HG03432 (cell line): ENCODE measurements at regions not wholly inside any gene's neighbourhood (a gene's known extent, or its start where the extent isn't known, plus 50 kb on each side); places are given as distances from the start of the nearest gene placed in this dataset.
"Not testable (repeated sequence)": the region's sequence is repeated elsewhere in the genome, so short reads cannot be mapped to it uniquely, and the experiment has no call there.

Experiments used
- ATAC-seq: cut with Tn5 transposase; IDR thresholded peaks from one replicate; pipeline ENCODE4 v1.9.1; 2021; ENCODE audit warnings: mild to moderate bottlenecking, moderate library complexity; ENCODE audit not compliant: unreplicated experiment

GRCh38 chr1:149157409-149157808 lies 54.1 kb upstream of the NBPF9 start:
- not testable (repeated sequence) for ATAC-seq

GRCh38 chr1:149158308-149158707 lies 55.0 kb upstream of the NBPF9 start:
- ATAC-seq: not testable (repeated sequence)

DNA sequence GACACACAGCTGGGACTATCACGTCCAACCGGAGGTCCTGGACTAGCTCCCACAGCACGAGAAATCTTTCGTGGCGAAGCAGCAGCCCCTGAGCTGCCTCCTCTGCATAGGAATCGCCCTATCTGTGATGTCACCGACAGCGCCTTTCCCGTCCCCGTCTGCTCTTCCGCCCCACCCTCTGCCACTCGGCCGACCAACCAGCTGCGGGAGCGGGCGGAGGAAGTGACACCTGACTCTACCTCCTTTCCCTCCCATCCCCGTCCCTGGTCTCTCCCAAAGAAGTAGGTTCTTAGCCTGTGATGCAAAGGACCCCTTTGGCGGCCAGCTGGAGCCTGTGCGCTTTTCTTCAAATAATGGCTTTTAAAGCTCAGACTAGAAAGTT lies 59.7 kb upstream of the NBPF9 start:
- ATAC-seq: peak; percentile 96

GRCh38 chr1:149174765-149175164 lies 71.4 kb upstream of the NBPF9 start:
- ATAC-seq: not testable (repeated sequence)

DNA sequence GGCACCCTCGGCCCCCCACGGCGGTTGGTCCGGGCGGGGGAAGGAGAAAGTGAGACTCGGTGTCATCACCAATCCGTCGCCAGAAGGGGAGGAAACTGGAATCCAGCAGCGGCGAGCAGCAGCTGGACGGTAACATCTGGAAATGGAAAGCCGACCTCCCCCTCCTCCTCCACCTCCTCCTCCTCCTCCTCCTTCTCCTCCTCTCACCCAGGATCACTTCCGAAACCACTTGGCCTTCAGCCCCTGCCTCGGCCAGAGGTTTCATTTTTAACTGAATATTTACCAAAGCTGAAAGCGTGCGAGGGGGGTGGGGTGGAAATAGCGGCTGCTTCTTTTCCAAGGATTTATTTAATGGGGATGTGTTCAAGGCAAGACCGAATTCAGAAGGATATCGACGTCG lies 72.5 kb upstream of the NBPF9 start:
- ATAC-seq: not testable (repeated sequence)

DNA sequence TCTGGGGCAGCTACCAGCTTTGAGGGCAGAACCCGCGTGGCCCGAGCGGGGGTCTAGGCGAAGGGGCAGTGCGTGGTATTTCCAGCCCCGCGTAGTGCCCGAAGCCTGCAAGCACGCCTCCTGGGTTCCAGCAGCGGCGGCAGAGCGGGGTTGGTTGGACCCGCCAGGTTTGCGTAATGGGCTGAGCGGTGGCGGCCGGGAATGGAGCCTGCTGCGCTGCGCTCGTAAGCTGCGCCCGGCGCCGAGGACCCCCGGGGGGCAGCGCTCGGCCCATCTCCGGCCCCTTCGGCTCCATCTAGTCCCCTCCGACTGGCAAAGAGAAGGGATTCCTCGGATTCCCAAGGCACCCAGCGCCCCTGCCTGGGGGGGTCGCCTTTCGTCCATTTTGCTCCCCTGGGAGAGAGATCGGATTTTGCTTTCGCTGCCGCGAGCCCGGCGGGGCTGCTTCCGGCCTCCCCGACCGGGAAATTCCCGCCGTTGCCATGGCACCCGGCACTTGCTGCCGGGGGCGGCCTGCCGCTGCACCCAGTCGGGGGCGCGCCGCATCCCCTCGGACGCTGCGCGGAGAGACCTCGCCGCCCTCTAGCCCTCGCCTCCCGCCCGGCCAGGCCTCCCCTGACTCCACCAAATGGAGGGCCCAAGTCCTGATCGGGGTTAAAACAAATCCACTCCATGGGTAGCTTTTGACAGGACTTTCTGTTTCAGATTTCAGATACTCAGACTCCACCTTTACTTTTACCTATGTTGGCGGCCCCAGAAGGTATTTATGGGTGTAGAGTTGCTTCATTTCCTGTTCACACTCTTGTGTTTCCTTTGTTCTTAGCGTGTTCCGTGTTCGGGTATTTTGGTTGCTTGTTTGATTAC lies 73.3 kb upstream of the NBPF9 start:
- ATAC-seq: not testable (repeated sequence)

GRCh38 chr1:149190742-149191141 lies 87.4 kb upstream of the NBPF9 start:
- ATAC-seq: not testable (repeated sequence)

DNA sequence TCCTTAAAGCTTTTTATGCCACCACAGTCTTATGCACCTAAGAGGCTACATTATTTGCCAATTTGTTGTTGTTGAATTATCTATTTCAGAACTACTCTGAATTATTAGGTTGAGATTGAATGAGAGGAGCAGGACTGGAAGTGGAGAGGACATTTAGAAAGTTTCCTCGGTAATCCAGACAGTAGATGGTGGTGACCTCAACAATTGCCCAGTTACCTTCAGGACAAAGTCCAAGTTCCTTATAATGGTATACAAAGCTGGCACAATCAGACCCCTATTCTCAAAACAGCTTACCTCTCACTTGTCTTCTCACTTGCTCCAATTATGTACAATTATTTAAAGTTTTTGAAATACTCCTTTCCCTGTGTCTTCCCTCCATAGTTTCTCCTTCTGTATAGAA lies 93.3 kb upstream of the NBPF9 start:
- not testable (repeated sequence) for ATAC-seq

GRCh38 chr1:149200567-149200966 lies 97.2 kb upstream of the NBPF9 start:
- not testable (repeated sequence) for ATAC-seq

DNA sequence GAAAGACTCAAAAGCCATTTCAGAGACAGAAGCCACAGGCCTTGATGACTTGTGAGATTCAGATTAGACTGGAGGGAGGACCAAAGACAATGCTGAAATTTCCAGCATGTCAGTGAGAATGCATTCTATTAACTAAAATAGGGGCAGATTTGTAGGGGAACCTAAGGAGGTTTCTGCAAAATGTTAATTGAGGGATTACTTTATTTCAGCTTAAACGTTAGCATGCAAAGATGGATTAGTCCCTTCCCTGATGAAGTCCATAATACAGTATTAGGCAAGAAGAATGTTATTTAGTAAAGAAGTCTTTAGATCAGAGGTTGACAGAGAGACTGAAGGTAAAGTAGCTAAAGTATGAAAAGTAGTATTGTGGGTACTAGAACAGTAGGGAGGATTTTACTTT lies 98.9 kb upstream of the NBPF9 start:
- ATAC-seq: not testable (repeated sequence)

GRCh38 chr1:149204396-149204795 lies 101.0 kb upstream of the NBPF9 start:
- ATAC-seq: not testable (repeated sequence)

DNA sequence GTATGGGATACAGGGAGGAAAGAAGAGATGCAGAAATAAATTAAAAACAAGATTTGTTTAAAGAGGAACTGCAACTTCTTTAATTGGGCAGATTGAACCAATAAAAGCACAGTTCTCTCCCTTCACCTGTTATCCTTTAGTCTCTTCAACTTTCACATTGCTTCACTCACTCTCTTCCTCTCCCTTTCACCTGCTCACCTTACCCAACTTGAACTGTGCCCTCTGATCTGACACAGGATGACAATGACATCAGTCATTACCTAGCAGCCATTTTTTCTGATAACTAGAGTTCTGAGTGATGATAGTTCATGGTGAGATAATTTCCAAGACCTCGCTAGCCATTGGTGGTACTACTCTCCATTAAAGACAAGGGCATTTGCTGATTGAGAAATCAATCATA lies 105.5 kb upstream of the NBPF9 start:
- not testable (repeated sequence) for ATAC-seq

DNA sequence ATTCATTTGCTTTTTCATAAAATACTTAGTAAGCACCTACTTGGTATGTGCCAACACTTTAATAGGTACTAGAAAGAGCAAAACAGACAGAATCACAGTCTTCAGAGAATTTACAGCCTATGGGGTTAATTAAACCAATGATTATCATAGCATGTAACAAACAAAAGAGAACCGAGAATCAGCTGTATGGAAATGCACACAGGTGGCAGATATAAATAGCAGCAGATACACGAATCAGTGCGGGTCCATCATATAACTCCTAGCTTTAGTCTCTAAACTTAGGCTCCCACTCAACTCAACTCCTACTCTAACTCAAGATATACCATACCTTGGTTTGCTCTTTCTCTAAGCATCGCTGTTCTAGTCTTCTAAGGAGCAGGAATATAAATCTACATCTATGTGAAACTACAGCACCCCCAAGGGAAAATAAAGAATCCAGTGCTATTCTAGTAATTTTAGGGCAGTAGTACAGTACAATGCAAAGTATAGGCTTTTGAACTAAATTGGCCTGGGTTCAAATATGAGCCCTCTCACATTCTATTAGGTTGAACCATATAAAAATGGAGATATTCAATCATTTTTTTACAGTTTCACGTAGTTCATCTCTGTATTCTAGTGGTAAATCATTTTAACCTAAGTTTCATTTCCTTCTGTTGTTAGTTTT lies 108.5 kb upstream of the NBPF9 start:
- peak; percentile 63 for ATAC-seq

DNA sequence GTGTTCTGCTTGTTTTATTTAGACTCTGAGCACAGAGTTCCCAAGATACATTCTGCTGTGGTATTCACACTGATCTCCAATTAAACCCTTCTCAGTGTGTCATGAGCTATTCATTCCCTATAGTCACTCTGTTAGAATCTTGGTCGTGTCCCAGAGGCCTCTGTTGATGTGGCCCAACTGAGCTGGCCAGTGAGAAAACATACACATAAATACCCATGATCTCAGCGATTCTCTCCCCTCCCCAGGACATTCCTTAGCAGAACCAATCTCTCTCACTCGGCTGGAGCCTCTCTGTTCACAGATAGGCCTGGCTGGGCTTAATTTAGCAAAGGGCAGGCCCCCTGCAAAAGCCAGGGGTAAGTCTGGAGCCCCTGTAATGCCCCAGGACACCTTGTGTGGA lies 109.6 kb upstream of the NBPF9 start:
- ATAC-seq: not testable (repeated sequence)

- not testable (repeated sequence) for ATAC-seq
Measured at GRCh38 chr1:149213673-149214072, 110.3 kb upstream of the NBPF9 start.

DNA sequence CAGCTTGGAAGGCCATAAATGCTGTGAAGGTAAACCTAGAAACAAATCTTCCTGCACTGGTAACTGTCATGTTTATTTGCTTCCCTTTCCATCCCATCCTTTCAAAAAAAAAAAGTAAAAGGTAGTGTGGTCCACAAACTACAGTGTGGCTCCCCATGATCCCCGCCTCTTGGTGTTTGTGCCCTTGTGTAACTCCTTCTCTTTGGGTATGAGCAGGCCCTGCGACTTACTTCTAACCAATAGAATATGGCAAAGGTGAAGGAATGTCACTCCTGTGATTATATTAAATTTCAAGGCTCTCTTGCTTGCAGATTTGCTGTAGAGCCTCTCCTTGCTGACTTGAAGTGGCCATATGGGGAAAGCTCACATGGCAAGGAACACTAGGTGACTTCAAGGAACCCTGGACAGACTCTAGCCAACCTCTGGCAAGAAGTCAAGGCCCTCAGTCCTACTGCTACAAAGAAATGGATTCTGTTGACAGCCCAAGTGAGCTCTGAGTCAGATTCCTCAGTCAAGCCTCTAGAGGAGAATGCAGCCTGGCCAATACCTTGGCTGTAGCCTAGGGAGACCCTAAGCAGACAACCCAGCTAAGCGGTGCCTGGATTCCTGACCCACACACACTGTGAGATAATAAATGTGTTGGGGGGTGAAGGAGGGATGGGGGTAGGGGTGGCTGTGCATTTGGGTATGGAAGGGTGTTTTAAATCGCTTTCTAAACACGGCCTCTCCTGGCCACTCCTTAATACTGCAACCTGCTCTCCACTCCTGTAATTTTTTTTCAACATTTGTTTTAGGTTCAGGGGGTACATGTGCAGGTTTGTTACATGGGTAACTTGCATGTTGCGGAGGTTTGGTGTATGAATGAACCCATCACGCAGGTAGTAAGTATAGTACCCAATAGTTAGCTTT lies 115.0 kb upstream of the NBPF9 start:
- not testable (repeated sequence) for ATAC-seq

- ATAC-seq: not testable (repeated sequence)
Measured at GRCh38 chr1:149219539-149219938, 116.2 kb upstream of the NBPF9 start.

DNA sequence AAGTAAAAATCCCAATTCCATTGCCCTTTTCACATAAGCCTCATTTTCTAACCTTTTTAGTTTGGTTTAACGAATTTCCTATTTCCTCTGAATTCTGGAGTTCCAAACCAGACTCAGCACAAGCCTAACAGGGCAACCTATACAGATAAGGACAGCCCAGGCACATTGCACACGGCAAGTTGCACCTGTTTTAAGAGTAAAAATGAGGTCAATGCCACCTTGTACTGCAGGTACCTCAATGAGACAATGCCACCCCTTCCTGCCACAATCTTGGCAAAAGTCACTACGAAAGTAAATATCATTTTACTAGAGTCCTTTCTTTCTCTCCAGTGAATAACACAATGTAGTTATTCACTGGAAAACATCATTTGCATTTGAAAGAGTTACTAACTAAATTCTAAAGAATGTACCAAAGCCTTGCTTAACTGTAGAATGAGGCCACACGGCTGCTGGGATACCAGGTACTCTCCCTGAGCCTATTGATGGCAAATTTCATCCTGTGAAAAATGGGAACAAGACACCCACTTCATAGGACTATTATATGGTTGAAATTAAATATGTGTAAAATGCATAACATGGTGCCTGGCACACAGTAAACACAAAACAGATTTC lies 117.2 kb upstream of the NBPF9 start:
- not testable (repeated sequence) for ATAC-seq

- not testable (repeated sequence) for ATAC-seq
Measured at GRCh38 chr1:149227933-149228665, 124.7 kb upstream of the NBPF9 start.
